Stimulated activated CD8-positive, alpha-beta memory T cell treated with anti-CD3 and anti-CD28 coated beads, Interleukin-12 subunit alpha, Interleukin-12 subunit beta, amount 100 ng/mL, for 4 hours (primary cell): ENCODE measurements at regions not wholly inside any gene's neighbourhood (a gene's known extent, or its start where the extent isn't known, plus 50 kb on each side); places are given as distances from the start of the nearest gene placed in this dataset.

ENCODE experiments used
- DNase-seq: peaks from one replicate; pipeline ENCODE4 v3.0.0-alpha.2; 2020; ENCODE audit warnings: low read depth

GRCh38 chr3:72135636-72136035 lies 350.7 kb upstream of the PROK2 start:
- no peak for DNase-seq

- no peak for DNase-seq
Observed at GRCh38 chr3:72134989-72135451, 350.1 kb upstream of the PROK2 start.

- DNase-seq = no peak
Observed at GRCh38 chr3:72133329-72134011, 348.5 kb upstream of the PROK2 start.

GRCh38 chr3:72131899-72132298 lies 347.0 kb upstream of the PROK2 start:
- no peak for DNase-seq

- DNase-seq = no peak
Observed at GRCh38 chr3:72130565-72130964, 345.6 kb upstream of the PROK2 start.

- no peak for DNase-seq
Observed at GRCh38 chr3:72129501-72130094, 344.6 kb upstream of the PROK2 start.

GRCh38 chr3:72128921-72129320 lies 344.0 kb upstream of the PROK2 start:
- DNase-seq = no peak

- no peak for DNase-seq
Observed at GRCh38 chr3:72127844-72128243, 342.9 kb upstream of the PROK2 start.

- no peak for DNase-seq
Observed at GRCh38 chr3:72127224-72127612, 342.3 kb upstream of the PROK2 start.

- no peak for DNase-seq
Observed at GRCh38 chr3:72126441-72127223, 341.7 kb upstream of the PROK2 start.

GRCh38 chr3:72123908-72124441 lies 339.0 kb upstream of the PROK2 start:
- DNase-seq = no peak

- no peak for DNase-seq
Observed at GRCh38 chr3:72120806-72121778, 336.1 kb upstream of the PROK2 start.

GRCh38 chr3:72120039-72120438 lies 335.1 kb upstream of the PROK2 start:
- DNase-seq = no peak

- DNase-seq = no peak
Observed at GRCh38 chr3:72118628-72119027, 333.7 kb upstream of the PROK2 start.

- DNase-seq = no peak
Observed at GRCh38 chr3:72116226-72116625, 331.3 kb upstream of the PROK2 start.

GRCh38 chr3:72115307-72115706 lies 330.4 kb upstream of the PROK2 start:
- DNase-seq = no peak

- no peak for DNase-seq
Observed at GRCh38 chr3:72114773-72115172, 329.8 kb upstream of the PROK2 start.

GRCh38 chr3:72113964-72114363 lies 329.0 kb upstream of the PROK2 start:
- no peak for DNase-seq

- DNase-seq = no peak
Observed at GRCh38 chr3:72113564-72113963, 328.6 kb upstream of the PROK2 start.

- DNase-seq = no peak
Observed at GRCh38 chr3:72112435-72112834, 327.5 kb upstream of the PROK2 start.
